ENCODE measurements at regions not wholly inside any gene's neighbourhood (a gene's known extent, or its start where the extent isn't known, plus 50 kb on each side); places are given as distances from the start of the nearest gene placed in this dataset.

DNA sequence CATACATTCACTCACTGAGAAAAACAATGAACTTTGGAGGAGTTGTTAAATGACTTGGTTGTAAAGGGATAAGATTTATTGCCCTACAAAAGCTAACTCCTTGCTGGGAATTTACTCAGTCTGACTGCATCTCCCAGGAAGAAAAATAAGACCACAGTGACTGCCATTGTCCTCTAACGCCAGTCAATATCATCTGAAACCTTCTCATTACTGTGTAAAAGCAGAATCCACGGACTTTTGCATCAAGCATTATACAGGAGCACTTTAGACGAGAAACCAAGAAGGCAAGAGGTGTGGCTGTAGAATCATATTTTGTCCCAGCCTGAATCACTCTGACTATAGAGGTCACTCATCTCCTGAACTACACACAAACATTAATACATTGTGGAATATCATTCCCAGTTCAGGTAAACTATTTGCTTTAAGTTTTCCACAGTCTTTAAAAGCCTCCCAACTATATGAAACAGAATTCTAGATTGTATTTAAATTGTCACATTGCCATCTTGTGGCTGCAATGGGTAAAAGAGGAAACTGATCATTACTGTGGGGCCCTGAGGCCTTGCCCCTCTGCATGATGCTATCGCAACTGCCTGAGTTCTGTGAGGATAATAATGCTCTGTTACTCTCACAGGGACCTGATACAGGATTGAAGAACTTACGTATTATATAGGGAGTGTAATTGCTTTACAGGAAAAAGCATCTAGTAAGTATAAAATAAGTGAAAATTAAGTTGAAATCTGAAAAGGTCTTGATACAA is 142.9 kb downstream of the SLCO4C1 start (continued):
- TF ChIP-seq, protein P1, sequence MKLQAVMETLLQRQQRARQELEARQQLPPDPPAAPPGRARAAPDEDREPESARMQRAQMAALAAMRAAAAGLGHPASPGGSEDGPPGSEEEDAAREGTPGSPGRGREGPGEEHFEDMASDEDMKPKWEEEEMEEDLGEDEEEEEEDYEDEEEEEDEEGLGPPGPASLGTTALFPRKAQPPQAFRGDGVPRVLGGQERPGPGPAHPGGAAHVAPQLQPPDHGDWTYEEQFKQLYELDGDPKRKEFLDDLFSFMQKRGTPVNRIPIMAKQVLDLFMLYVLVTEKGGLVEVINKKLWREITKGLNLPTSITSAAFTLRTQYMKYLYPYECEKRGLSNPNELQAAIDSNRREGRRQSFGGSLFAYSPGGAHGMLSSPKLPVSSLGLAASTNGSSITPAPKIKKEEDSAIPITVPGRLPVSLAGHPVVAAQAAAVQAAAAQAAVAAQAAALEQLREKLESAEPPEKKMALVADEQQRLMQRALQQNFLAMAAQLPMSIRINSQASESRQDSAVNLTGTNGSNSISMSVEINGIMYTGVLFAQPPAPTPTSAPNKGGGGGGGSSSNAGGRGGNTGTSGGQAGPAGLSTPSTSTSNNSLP (IDR thresholded peaks at IDR 0.05; ENCODE audit: low read depth, low read length): 0 out of 2 replicates have a peak, but pooled peaks have one; percentile 43
- TF ChIP-seq SMC3 (IDR thresholded peaks at IDR 0.05; ENCODE audit: low read length): peak; percentile 89
- no peak for TF ChIP-seq KDM5B (CRISPR knock-in tag; IDR thresholded peaks at IDR 0.05; ENCODE audit: borderline replicate concordance)
- TF ChIP-seq, protein P2, sequence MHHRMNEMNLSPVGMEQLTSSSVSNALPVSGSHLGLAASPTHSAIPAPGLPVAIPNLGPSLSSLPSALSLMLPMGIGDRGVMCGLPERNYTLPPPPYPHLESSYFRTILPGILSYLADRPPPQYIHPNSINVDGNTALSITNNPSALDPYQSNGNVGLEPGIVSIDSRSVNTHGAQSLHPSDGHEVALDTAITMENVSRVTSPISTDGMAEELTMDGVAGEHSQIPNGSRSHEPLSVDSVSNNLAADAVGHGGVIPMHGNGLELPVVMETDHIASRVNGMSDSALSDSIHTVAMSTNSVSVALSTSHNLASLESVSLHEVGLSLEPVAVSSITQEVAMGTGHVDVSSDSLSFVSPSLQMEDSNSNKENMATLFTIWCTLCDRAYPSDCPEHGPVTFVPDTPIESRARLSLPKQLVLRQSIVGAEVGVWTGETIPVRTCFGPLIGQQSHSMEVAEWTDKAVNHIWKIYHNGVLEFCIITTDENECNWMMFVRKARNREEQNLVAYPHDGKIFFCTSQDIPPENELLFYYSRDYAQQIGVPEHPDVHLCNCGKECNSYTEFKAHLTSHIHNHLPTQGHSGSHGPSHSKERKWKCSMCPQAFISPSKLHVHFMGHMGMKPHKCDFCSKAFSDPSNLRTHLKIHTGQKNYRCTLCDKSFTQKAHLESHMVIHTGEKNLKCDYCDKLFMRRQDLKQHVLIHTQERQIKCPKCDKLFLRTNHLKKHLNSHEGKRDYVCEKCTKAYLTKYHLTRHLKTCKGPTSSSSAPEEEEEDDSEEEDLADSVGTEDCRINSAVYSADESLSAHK (CRISPR knock-in tag; IDR thresholded peaks at IDR 0.05; ENCODE audit: borderline replicate concordance): no peak
- TF ChIP-seq BCL6 (CRISPR knock-in tag; IDR thresholded peaks at IDR 0.05): 0 out of 2 replicates have a peak, but pooled peaks have one; percentile 10
- TF ChIP-seq MIXL1 (CRISPR knock-in tag; IDR thresholded peaks at IDR 0.05): peak; percentile 56; the same call in 1 of the 2 replicates
- no peak for TF ChIP-seq MYC (CRISPR knock-in tag; IDR thresholded peaks at IDR 0.05; ENCODE audit: borderline replicate concordance)
- TF ChIP-seq KAT8 (CRISPR knock-in tag; IDR thresholded peaks at IDR 0.05): 0 out of 2 replicates have a peak, but pooled peaks have one; percentile 17
- TF ChIP-seq ZNF34 (CRISPR knock-in tag; IDR thresholded peaks at IDR 0.05; ENCODE audit: borderline replicate concordance): no peak
- TF ChIP-seq CEBPB (IDR thresholded peaks at IDR 0.05; ENCODE audit: borderline replicate concordance, low read depth, low read length): no peak
- no peak for TF ChIP-seq EED (CRISPR knock-in tag; IDR thresholded peaks at IDR 0.05)
- TF ChIP-seq DR1 (CRISPR knock-in tag; IDR thresholded peaks at IDR 0.05): no peak
- TF ChIP-seq STAG1 (CRISPR knock-in tag; IDR thresholded peaks at IDR 0.05): peak; percentile 77
- TF ChIP-seq ZFX (CRISPR knock-in tag; IDR thresholded peaks at IDR 0.05; ENCODE audit: low read depth): peak; percentile 50; the same call in 1 of the 2 replicates
- no peak for TF ChIP-seq CREB1 (IDR thresholded peaks at IDR 0.05)
- TF ChIP-seq CREB1 (CRISPR knock-in tag; IDR thresholded peaks at IDR 0.05): no peak
- TF ChIP-seq ELF3 (CRISPR knock-in tag; IDR thresholded peaks at IDR 0.05): 0 out of 2 replicates have a peak, but pooled peaks have one; percentile 36
- 0 out of 2 replicates have a peak, but pooled peaks have one; percentile 21 for TF ChIP-seq HOXA5 (CRISPR knock-in tag; IDR thresholded peaks at IDR 0.05)
